GM19351 (cell line): ENCODE measurements at regions not wholly inside any gene's neighbourhood (a gene's known extent, or its start where the extent isn't known, plus 50 kb on each side); places are given as distances from the start of the nearest gene placed in this dataset.
A peak's percentile ranks its signal among the peaks of the same experiment; 100 is the strongest.
"Not testable (repeated sequence)": the region's sequence is repeated elsewhere in the genome, so short reads cannot be mapped to it uniquely, and the experiment has no call there.

Experiments used
- ATAC-seq: cut with Tn5 transposase; IDR thresholded peaks from one replicate; pipeline ENCODE4 v1.9.1; 2021; ENCODE audit warnings: mild to moderate bottlenecking, moderate library complexity; ENCODE audit not compliant: unreplicated experiment

DNA sequence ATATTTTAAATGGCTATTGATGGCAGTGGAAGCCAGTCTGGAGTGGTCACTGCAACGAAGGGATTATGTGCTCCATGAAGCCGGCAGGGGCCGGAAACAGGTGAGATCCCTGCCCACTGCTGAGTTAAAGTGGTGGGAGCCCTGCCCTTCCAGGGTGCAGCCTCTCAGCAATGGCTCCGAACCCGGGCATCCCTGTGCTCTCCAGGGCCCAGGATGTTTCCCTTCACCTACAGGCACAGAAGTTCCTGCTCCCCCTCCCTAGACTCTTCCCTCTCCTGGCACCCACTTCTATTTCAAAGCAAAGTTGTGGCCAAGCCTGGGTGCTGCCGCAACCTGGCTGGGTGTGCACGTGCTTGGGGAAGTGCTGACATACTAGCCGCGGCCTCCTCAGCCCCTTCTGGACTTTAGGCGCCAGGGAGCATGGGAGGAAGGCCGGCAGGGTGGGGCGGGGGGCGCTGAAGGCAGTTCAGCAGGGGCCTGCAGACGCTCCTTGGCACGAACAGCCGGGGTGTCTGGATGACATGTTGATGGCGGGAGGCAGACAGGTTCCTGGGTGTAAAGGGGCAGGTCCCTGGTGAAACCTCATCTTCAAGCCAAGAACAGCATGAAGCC, 452.3 kb downstream of the HTR1B start:
- no peak for ATAC-seq

DNA sequence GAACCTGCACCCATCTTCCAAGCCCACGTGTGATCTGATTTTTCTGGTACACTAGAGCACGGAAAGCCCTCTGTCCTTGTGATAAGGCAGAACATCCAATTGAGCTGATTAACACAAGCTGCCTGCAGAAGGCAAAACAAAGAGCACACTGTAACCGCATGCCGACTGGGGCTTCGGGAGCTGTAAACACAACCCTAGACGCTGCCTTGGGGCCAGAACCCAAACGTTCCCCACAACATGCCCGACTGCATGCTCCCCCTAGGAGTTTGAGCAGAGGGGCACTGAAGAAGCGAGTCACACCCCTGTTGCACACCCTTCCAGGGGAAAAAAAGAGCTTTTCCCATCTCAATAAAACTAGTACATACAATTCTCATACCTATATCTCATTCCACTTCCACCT, 470.7 kb downstream of the HTR1B start:
- no peak for ATAC-seq

DNA sequence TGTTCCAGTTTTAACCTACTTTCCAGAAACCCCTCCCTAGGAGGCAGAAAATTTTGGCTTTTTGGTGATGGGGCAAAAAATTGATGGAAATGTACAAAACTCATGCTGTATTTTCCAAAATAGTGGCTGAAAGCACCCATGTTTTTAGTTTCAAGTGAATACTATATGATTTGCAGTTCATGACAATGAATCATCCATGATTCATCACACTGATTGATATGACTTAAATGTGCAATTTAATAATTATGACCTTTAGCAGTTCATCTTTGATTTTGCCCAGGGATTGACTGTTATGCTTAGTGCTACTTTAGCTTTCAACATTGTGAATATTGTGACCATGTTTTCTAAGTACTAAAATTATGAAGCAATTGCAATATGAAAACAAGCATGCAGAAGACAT, 478.7 kb downstream of the HTR1B start:
- ATAC-seq = no peak

DNA sequence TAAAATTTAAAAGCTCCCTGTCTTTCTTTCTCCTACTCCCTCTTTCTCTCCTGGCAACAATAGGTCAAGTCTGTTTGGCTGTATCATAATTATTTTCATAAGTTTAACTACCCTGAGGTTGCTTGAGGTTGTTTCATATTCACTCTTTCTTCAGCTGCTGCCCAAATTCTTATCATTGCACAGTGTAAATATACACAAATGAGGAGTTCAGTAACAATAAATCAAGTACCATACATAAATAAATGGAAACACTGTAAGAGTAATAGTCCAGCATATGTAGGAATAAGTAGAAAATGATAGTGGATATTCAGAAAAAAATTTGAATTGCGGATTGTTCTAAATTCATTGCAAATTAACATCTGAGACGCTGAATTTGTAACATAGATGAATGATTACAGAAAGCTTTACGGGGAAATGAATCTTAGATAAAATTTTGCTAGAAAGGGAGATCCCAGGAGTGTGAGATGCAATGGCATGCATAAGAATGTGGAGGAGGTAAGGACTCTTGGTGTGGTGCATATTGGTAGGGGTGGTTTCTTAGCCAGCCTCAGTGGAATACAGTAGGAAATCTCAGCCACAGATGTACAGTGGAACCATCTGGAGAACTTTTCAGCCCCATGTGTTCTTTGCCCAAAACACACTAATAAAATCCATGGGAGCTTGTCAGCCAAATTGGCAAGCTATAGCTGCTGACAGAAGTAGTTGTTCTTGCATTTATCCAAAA, 480.7 kb downstream of the HTR1B start:
- ATAC-seq = no peak

DNA sequence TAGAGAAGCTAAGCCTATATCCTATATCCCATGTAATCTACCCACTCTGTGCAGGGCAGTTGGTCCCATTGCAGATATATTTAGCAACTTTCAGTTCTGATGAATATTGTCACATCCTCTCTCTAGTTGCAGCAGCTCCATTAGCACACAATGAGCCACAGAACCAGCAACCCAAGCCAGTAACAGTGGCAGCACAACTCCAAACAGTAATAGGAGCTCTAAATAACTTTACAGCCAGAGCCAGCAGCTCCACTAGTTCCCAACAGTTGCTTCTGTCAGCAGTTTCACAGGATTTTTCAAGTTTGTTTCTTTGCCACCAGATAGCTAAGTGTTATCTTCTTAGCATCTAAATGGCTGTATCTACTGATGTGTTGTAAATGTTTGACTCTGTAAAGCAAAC, 490.8 kb downstream of the HTR1B start:
- ATAC-seq = no peak

DNA sequence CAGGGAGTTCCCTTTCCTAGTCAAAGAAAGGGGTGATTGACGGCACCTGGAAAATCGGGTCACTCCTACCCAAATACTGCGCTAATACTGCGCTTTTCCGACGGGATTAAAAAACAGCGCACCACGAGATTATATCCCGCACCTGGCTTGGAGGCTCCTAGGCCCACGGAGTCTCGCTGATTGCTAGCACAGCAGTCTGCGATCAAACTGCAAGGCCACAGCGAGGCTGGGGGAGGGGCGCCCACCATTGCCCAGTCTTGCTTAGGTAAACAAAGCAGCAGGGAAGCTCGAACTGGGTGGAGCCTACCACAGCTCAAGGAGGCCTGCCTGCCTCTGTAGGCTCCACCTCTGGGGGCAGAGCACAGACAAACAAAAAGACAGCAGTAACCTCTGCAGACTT, 504.1 kb downstream of the HTR1B start:
- ATAC-seq = not testable (repeated sequence)

DNA sequence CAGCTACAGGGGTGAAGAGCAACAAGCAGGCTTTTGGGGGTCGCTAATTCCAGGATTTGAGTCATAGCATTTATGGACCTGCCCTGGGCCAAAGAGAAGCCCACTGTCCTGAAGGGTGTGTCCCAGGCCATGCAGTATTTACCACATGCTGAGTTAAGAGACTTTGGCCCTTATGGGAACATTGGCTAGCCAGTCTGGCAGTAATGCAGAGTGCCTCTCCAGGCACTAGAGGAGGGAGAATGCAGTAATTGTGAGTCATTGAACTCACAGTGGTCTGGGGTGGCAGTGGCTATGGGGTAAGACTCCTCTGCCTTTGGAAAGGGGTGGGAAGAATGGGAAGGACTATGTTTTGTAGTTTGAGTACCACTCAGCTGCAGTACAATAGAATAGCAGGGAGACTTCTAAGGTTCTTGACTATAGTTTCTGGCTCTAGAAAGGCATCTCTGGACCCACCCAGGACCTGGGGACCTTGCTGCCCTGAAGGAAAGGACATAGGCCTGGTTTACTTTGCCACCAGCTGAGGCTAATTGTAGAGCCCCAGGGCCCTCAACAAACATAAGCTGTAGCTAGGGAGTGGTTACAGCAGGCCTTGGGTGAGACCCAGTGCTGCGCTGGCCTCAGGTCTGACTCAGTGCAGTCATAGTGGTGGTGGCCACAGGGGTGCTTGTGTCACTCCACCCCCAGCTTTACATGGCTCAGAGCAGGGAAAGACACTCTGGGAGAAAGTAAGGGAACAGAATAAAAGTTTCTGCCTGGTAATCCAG, 520.9 kb downstream of the HTR1B start:
- no peak for ATAC-seq

DNA sequence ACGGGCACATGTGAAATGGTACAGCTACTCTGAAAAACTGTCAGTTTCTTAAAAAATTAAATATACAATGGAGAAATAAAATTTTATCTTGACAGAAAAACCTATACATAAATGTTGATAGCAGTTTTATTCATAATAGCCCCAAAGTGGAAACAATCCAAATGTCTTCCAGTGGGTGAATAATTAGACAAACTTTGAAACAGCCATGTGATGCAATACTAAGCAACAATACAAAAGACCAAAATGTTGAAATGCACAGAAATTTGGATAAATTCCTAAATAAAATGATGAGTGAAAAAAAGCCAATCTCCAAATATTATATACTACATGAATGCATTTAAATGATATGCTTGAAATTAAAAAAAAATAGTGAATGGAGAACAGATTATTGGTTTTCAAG, 523.1 kb downstream of the HTR1B start:
- no peak for ATAC-seq

DNA sequence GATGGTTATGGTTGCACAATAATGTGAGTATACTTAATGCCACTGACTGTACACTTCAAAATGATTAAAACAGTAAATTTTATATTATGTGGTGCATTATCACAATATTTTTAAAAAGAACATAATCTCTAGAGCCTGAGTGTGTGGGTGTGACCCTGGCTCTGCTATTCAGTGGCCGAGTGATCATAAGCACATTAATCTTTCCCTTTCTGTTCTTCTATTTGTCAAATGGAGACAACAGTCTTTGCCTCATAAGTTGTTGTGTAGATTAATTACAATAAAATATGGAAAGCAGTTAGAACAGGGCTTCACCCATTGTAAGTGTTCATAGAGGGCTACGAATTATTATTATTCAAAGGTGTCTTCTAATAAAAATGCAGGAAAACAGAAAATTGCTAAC, 548.6 kb downstream of the HTR1B start:
- no peak for ATAC-seq

DNA sequence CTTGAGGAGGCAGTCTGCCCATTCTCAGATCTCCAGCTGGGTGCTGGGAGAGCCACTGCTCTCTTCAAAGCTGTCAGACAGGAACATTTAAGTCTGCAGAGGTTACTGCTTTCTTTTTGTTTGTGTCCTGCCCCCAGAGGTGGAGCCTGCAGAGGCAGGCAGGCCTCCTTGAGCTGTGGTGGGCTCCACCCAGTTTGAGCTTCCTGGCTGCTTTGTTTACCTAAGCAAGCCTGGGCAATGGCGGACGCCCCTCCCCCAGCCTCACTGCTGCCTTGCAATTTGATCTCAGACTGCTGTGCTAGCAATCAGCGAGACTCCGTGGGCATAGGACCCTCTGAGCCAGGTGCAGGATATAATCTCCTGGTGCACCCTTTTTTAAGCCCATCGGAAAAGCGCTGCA, 557.8 kb downstream of the HTR1B start:
- not testable (repeated sequence) for ATAC-seq

DNA sequence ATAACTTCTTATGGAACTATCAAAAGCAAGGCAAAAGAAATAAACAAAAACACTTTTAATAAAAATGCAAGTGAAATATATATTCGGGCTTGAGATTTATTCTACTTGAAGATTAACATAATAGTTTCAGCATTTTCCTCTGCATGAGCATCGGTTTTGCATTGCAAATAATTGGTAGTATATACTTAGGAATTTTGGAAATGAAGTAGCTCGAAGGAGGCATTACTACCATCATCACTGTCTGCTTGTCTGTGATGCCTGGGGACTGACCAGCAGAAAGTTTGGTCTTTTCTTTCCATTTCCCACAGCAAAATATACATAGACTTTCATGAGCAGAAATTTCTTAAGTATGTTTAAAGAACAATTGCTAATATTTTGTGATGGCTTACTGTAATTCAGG, 570.7 kb downstream of the HTR1B start:
- ATAC-seq = no peak

DNA sequence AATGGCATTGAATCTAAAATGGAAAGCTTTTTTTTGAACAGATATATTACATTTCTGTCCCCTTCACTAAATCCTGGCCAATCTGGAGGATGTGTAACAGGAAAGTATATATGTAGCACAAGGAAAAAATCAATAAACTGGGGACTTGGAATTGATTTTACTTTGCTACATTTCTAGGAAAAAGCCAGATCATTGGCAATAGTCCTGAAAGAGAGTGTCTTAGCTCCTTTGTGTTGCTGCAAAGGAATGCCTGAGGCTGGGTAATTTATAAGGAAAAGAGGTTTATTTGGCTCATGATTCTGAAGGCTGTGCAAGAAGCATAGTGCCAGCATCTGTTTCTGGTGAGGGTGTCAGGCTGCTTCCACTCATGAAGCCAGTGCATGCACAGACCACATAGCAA, 574.9 kb downstream of the HTR1B start:
- no peak for ATAC-seq

DNA sequence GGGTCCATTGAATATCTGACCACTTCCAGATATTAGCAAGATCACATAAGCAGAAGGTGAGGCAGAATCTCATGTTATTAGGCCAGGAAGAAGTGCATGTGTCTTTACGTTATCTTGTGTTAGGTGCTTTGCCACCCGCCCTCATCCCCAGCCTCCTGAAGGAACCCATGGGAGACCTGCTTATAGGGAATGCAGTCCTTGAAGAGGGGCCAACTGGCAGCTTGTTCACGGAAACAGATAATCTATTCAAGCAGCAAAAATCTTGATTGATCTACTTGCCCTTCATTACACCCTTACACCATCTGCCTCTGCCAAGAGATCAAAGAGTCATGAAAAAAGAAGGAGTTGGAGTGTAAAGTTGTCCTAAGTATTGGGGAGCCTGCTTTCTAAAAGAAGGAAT, 576.4 kb downstream of the HTR1B start:
- no peak for ATAC-seq

DNA sequence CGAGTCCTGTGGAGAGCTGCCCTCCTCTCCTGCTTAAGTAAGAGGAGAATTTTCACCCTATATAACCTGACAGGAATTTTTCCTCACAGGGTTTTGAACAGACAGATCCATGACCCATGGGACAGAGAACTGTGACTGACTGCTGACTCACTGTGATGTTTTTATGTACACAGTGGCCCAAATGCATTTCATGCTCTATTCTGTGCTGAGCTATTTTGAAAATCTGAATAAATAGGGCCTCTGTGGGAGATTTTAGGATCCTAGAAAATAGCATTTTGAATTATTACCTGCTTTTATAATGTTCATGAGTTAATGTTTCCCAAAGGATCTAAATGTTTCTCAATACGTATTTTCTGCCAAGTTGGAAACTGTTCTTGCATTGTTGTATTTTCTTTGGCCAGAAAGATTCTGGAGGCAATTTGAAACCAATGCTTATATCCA, 577.4 kb downstream of the HTR1B start:
- no peak for ATAC-seq

DNA sequence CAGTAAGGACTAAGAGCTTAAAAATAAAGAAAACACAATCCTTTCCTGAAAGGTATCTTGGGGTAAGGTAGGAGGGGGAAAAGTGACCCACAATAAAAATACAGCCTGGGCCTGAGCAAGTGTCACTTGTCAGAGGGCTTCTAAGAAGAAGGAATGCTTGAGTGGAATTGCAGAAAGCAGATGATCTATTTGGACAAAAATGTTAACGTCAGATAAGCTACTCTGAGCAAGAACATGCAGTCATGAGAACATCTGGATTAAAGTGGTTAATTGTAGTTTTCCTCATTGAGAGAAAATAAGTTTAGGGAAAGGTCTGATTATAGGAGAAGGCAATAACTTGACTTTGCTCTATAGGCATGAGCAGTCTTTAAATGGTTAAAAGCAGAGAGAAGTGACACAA, 581.9 kb downstream of the HTR1B start:
- no peak for ATAC-seq

DNA sequence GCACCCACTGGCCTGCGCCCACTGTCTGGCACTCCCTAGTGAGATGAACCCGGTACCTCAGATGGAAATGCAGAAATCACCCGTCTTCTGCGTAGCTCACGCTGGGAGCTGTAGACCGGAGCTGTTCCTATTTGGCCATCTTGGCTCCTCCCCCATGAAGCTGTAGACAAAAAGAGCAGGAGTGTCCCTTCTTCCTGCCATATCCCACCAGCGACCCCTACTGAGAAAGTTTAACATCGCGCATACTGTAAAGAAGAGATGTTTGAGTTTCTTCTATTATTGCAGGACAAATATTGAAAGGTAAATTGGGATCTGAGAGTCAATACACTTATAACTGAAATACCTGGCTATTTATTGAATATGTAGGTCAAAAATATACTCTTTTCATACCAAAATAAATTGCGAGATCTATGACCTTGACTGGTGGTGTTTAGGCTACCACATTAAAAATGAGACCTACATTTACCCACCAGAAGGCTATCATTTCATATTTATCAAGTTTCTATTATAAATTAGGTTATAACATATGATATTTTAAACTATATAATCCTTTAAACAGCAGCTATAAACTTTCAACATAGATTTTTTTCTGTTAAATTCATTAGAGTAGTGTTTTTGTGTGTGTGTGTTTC, 586.3 kb downstream of the HTR1B start:
- ATAC-seq = no peak

DNA sequence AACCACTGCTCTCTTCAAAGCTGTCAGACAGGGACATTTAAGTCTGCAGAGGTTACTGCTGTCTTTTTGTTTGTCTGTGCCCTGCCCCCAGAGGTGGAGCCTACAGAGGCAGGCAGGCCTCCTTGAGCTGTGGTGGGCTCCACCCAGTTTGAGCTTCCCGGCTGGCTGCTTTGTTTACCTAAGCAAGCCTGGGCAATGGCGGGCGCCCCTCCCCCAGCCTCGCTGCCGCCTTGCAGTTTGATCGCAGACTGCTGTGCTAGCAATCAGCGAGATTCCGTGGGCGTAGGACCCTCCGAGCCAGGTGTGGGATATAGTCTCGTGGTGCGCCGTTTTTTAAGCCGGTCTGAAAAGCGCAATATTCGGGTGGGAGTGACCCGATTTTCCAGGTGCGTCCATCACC, 586.9 kb downstream of the HTR1B start:
- ATAC-seq = not testable (repeated sequence)

DNA sequence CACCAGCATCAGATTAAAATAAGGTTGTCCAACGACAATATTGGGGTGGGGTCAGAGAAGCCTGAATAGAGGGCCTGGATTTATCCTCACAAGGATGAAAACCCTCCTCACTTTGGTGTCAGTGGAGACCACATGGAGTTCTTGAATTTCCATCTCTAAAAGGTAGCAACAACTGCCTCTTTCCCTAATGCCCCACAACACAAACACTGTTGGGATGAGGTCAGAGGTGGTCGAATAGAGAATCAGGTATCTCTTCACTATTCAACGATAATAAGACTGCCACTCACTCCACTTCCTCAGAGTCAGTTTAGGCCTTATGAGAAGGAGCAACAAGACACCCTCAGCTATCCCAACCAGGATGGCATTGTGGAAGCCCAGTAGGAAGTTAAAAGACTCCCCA, 596.1 kb downstream of the HTR1B start:
- no peak for ATAC-seq

DNA sequence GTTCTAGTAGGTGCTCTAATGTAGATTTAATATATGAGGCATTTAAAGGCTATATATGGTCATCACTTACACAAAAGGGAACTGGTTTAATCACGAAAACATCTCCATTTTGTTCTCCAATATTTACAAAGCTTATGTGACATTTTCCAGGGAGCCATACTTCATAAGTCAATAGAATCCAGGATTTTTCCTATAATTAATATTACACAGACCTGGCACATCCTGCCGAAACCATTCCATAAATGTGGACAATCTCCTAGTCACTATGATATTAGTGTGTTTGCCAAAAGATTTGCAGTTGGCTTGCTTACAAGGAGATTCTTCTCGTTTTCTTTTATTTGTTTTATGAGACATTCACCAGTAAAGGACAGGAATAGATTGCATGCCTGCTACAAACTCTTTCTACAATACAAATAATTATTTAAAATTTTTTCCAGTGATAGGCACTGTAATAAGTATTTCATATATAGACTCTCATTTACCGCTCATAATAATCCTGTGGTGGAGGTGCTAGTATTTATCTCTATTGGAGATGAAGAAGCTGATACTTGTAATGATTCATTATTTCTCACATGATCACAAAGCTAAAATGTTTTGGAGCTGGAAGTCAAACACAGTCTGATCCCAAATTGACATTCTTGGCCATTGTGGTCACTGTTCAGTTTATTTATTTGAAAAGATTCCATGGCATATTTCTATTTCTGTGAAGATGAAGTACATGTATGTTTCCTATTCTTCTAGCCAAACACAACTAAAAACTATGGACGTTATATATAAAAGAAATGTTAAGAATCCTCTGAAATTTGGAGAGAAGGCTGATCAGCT, 597.0 kb downstream of the HTR1B start:
- no peak for ATAC-seq

DNA sequence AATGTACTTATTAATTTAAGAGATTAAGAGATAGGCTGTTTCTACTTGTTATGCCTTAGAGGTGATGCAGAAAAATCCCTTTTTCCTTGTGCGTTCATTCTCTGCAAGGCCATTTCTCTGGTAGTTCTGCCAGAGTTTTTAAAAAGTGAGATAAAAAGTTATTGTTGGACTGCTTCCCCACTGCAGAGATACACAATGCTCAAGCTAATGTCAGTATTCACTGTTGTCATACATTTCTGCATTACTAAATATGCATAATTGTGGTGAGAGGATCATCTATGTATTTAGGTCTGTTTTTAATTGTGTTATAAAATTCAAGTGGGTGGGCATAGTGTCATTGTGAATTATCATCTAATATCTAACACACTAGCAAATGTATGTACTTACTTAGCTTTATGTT, 600.4 kb downstream of the HTR1B start:
- no peak for ATAC-seq

DNA sequence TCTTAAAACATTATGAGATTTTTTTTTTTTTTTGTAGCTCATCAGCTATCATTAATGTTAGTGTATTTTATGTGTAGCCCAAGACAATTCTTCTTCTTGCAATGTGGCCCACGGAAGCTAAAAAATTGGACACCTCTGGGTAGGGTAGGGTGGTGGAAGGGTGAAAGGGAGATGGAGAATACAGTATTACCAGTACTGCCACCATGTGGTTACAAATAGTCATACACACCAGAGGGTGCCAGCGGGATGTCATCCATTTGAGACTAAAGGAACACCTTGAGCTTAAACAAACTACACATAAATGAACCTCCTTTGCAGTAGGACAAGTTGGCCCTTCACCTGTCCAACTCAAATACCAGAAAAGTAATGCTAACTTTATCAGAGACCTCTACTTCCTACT, 601.9 kb downstream of the HTR1B start:
- peak; percentile 89 for ATAC-seq
